ENCODE measurements at regions not wholly inside any gene's neighbourhood (a gene's known extent, or its start where the extent isn't known, plus 50 kb on each side); places are given as distances from the start of the nearest gene placed in this dataset.
"Not testable (repeated sequence)": the region's sequence is repeated elsewhere in the genome, so short reads cannot be mapped to it uniquely, and the experiment has no call there.

DNA sequence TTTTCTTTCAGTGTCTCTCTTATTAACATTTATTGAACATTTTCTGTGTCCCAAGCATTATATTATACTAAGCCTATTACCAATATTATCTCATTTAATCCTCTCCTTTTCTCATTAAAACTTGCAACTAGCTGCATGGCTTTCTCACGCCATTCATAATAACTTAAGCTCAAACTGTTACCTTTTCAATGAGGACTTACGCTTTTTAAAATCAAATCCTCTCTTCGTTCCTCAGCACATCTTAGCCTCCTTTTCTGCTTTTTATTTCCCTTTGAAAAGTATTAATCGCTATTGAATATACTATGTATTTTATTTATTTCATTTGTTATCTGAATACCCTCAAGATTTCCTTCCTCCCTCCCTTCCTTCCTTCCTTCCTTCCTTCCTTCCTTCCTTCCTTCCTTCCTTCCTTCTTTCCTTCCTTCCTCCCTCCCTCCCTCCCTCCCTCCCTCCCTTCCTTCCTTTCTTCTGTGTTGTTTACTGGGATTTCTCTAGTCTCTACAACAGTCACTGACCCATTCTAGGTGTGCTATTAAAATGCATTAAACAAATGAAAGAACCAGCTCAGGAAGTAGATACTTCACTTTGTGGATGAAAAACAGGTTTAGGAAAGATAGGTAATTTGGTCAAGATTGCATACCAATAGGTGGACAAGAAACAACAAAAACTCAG lies 294.1 kb upstream of the TUT7 start:
- no peak for DNase-seq

GRCh38 chr9:86645303-86645702 lies 291.1 kb upstream of the TUT7 start:
- no peak for DNase-seq

- DNase-seq, result no peak
Measured at GRCh38 chr9:86644675-86645034, 290.4 kb upstream of the TUT7 start.

GRCh38 chr9:86643946-86644674 lies 289.9 kb upstream of the TUT7 start:
- DNase-seq, result no peak

DNA sequence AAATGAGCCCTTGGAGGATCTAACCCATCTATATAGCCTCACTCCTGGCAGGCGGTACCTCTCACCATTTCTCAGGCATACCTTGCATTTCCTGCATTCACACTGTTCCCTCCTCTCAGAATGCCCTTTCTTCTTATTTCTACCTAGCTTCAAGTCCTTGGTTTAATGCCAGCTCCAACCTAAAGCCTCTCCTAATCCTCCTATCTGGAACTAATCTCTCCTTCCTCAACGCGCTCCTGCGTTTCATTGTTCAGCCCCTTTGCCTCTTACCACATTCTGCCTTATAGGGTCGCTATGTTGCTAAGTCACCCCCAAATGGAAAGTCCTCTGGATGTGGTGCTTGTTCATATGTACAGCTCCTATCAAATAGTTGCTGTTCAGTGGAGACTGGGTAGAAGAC lies 288.5 kb upstream of the TUT7 start:
- DNase-seq, result no peak

DNA sequence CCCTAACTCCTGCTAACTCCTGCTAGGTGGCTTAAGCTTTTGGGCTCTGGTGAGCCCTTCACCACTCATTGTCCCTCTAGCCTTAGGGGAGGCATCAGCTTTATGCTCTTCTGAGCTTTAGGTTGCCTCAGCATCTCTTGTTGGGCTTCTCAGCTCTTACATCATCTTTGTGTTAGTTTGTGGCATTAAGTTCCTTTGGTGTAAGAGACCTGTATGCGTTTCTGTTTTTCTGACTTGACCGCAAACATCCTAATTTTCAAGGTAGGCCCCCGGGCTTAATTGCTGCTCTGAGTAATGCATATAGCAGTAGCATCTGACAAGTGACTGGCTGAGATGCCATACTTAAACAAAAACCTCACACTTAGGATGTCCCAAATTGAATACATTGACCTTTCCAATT lies 287.8 kb upstream of the TUT7 start:
- DNase-seq, result no peak

DNA sequence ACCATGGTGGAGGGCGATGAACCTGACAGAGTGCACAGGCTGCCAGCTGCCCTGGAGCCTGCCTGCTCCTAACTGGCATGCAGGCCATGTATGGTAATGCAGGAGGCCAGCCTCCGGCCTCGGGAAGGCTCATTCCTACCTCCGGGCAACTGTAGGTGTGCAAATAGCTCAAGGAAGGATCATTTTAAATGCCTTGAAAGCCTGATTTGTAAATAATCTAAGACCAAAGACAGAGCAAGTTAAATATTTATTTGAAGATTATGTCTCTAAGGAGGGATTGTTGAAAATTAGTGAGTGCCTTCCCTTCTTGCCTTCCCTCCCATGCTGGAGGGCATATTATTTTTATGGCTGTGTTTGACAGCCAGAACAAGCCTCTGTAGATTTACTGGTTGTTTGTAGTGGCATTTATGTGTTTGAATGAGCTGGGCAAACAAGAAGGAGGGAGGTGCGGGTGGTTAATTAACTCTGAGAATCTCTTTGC lies 285.7 kb upstream of the TUT7 start:
- no peak for DNase-seq

- DNase-seq, result no peak
Measured at GRCh38 chr9:86639287-86639686, 285.1 kb upstream of the TUT7 start.

DNA sequence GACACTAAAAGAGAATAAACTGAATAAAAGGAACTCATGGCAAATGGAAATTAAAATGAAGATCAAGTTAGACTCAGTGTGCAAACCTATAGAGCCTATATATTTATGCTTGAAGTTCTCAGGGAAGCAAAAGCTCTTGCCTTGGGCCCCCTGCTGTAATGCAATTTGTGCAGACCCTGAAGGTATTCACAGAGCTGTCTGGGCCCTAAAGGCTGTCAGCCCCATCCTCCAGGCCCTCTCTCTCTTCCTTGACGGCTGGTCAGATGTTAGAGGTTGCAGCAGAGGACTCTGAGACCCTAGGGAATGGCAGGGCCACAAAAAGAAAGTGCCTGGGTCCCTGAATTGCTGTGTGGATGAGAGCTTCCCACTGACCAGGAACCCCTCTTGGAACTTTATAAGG lies 283.9 kb upstream of the TUT7 start:
- DNase-seq, result no peak

- no peak for DNase-seq
Measured at GRCh38 chr9:86637515-86637914, 283.3 kb upstream of the TUT7 start.

DNA sequence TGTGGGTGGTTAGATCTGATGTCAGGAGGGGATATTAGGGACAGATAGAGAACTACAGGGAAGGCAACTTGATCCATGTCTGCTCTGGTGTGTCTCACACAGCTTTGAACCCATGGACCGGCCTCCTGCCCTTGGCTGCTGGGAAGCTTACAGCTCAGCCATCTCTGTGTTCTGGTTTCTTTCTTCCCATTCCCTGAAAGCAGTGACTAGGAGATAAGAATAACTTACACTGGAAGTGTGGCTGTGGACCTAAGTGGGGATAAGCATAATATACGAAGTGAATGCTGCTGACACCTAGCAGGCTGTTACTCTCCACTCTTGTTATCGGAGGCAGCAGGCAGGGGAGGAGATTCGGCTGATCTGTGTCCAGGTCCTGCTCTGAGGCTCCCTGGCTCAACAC lies 282.3 kb upstream of the TUT7 start:
- no peak for DNase-seq

GRCh38 chr9:86636038-86636437 lies 281.8 kb upstream of the TUT7 start:
- DNase-seq, result no peak

- DNase-seq, result no peak
Measured at GRCh38 chr9:86634501-86634900, 280.3 kb upstream of the TUT7 start.

DNA sequence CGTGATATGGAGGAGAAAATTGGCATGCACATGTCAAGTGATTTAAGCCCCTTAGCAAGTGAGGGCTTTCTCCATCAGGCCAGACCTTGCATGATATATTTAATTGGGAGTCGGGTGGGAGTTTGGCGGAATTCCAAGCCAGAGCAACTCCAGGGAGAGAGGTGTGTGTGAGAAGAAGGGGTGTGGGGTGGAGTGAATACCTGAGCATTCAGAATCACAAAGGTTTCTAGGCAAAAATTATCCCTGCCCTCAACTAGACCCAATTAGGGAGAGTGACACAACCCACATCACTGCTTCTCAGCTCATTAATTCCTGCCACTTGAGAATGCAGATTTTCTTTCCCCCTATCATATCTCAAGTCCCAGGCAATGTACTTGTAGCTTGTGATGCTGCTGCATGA lies 279.7 kb upstream of the TUT7 start:
- no peak for DNase-seq

DNA sequence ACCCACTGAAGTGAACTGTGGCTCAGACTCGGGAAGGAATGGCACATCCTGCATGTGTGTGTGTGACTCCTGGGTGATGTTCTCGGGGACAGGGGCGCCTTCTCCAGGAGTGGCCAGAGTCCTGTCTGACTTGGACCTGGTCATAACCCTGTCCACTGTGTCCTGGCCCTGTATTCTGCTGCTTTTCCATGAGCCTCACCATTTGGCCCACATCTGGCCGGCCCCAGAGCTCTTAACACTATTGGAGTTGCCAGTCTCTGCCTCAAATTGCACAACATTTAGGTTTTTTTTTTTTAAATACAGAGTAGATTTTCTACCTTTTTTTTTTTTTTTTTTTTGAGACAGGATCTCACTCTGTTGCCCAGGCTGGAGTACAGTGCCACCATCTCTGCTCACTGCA lies 278.3 kb upstream of the TUT7 start:
- DNase-seq, result no peak

DNA sequence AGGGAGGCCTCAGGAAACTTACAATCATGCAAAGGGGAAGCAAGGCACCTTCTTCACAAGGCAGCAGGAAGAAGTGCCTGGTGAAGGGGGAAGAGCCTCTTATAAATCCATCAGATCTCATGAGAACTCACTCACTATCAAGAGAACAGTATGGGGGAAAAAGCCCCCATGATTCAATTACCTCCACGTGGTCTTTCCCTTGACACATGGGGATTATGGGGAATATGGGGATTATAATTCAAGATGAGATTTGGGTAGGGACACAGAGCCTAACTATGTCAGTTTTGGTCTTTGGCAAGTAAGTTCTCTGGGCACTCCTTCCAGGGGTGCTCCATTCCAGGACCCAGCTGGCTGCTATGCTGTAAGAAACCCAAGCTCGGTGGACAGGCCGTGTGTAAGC lies 275.3 kb upstream of the TUT7 start:
- no peak for DNase-seq

DNA sequence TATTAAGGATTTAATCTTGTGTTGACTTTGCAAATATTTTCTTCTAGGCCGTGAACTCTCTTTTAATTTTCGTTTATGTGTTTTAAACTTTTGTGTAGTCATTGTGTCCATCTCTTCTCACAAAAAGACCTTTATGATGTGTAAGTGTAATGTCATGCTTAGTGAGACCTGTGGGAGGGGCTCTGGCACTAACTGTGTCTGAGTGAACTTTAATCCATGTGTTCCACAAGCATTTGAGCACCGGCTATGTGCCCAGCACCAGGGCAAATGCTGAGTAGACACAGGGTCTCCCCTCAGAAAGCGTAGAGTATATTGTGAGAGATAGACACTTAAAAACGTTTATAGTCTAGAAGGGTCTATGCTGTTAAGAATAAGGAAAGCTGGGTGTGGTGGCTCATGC lies 272.6 kb upstream of the TUT7 start:
- DNase-seq, result no peak

- no peak for DNase-seq
Measured at GRCh38 chr9:86624630-86625029, 270.4 kb upstream of the TUT7 start.

- no peak for DNase-seq
Measured at GRCh38 chr9:86614871-86615849, 260.9 kb upstream of the TUT7 start.

DNA sequence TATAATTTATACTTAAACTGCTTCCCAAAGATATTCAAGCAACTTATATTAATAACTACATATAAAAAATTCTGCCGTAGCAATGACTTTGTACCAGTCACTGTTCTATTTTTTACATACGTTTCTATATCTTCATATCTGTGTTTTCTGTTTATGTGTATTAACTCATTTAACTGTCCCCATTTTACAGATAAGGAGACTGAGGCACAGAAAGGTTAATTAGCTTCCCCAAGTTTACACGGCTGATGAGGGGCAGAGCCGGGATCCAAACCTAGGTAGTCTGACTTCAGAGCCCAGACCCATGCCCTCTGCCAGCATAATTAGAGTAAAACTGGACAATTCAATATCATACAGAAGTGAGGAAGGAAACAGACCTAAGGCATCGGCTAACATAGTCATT lies 259.7 kb upstream of the TUT7 start:
- DNase-seq, result no peak

DNA sequence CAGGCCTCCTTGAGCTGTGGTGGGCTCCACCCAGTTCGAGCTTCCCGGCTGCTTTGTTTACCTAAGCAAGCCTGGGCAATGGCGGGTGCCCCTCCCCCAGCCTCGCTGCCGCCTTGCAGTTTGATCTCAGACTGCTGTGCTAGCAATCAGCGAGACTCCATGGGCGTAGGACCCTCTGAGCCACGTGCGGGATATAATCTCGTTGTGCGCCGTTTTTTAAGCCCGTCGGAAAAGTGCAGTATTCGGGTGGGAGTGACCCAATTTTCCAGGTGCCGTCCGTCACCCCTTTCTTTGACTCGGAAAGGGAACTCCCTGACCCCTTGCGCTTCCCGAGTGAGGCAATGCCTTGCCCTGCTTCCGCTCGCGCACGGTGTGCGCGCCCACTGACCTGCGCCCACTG lies 257.3 kb upstream of the TUT7 start:
- DNase-seq, result not testable (repeated sequence)

- DNase-seq, result no peak
Measured at GRCh38 chr9:86605303-86605702, 251.1 kb upstream of the TUT7 start.

DNA sequence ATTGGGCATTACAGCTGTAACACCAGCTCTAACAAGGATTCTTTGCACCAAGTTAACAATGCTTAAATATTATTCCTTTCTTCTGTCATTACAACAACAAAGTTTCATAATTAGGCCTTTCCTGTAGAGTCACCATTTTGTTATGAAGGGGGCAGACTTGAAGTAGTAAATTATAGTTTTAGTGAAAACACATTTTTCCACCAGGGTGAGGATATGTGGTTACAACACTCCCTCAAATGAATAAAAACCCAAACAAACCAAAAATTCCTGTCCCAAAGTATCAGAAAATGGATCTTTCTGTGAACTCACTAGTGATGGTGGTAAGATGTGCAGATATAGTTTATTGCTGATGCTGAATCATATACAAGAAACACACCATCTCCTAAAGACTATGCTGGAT lies 250.5 kb upstream of the TUT7 start:
- DNase-seq, result no peak
